Transverse colon (tissue), 4 donors: ENCODE measurements at regions not wholly inside any gene's neighbourhood (a gene's known extent, or its start where the extent isn't known, plus 50 kb on each side); places are given as distances from the start of the nearest gene placed in this dataset.

Source experiments
- DNase-seq: peaks from one replicate; pipeline ENCODE4 v3.0.0-alpha.2; 2019
- H3K27ac ChIP-seq, 4 donors: fragments of 200-600 bp; sonication (generic); 2 replicates each; pipeline ENCODE4 v1.5.1; 2016 to 2018; ENCODE audit warnings: inconsistent platforms in 4 of 4
- H3K27me3 ChIP-seq: fragments of 200-600 bp; sonication (generic); 2 replicates; pipeline ENCODE4 v1.5.1; 2017; ENCODE audit warnings: inconsistent platforms
- H3K36me3 ChIP-seq, 4 donors: fragments of 200-600 bp; sonication (generic); 2 replicates each; pipeline ENCODE4 v1.5.1; 2017 to 2019; ENCODE audit warnings: inconsistent platforms in 4 of 4
- H3K4me1 ChIP-seq, 4 donors: fragments of 200-600 bp; sonication (generic); 2 replicates each; pipeline ENCODE4 v1.5.1; 2017 to 2020; ENCODE audit warnings: inconsistent platforms in 4 of 4
- H3K4me3 ChIP-seq, 4 donors: fragments of 200-600 bp; sonication (generic); 1 replicate in 1 of 4; 2 replicates in 3 of 4; pipeline versions ENCODE4 v1.5.1 to v1.6.1; 2017 to 2019; ENCODE audit warnings: inconsistent platforms in 4 of 4
- H3K9me3 ChIP-seq, 2 donors: fragments of 200-600 bp; sonication (generic); 2 replicates each; pipeline ENCODE4 v1.5.1; 2017 to 2019; ENCODE audit warnings: inconsistent platforms in 2 of 2
- EP300 ChIP-seq: sonication (generic); formaldehyde crosslinking; IDR thresholded peaks from one replicate; pipeline ENCODE4 v1.6.1; 2017; ENCODE audit warnings: antibody characterized with exemption, low read depth
- POLR2A ChIP-seq: fragments of 450-650 bp; IDR thresholded peaks from one replicate; pipeline ENCODE4 v1.6.1; 2016; ENCODE audit warnings: antibody characterized with exemption, mild to moderate bottlenecking, moderate library complexity
- POLR2AphosphoS5 ChIP-seq, 3 donors: sonication (generic); formaldehyde crosslinking; IDR thresholded peaks; one replicate each; pipeline ENCODE4 v1.6.1; 2016; ENCODE audit warnings: antibody characterized with exemption in 3 of 3
- WGBS, 2 donors: methylation state at CpG; one replicate each; pipeline ENCODE4 v1.1.5; 2018; ENCODE audit warnings: low coverage in 1 of 2; 5-methylcytosine and 5-hydroxymethylcytosine counted together
- in situ Hi-C, 4 donors: fragments of 200-750 bp; cut with MboI; loops; one replicate each; pipeline versions ENCODE4 v1.15.0 to v1.15.1; 2017; ENCODE audit warnings: low sequenced_read_pairs in 3 of 4, low pct_ligation_motif_present in 1 of 4, low pct_unique_long_range_greater_than_20kb in 1 of 4
- intact Hi-C: fragments of 100-400 bp; cut with DNase I; formaldehyde crosslinking; loops from one replicate; pipeline ENCODE4 v1.15.1; 2023; ENCODE audit warnings: low total_unique reads
- TF ChIP-seq, protein P1 (sequence below), 5 experiments: fragments of 200-600 bp in 3 of 5; fragments of 450-650 bp in 2 of 5; sonication (generic) in 3 of 5; IDR thresholded peaks; 1 replicate in 2 of 5; 2 replicates in 3 of 5; pipeline ENCODE4 v1.5.1; 2016 to 2017; ENCODE audit warnings: antibody characterized with exemption in 5 of 5, inconsistent platforms in 3 of 5, mild to moderate bottlenecking in 2 of 5, moderate library complexity in 1 of 5

DNA sequence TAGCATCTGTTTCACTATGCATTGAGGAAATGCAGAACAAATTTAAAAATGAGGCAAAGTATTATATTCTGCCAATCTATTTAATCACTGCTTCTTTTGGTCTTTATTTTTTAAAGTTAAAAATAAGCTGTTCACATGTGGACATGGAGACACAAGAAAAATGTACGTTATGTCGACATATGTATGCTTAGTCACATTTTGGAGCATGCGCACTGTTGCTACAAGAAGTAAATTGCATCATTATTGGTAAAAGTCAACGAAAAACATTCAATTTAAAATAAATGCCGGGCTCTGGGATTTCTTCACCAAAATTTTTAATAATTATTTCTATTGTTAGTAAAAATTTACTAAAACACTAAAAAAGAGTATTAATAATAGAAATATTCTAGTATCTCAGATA lies 876.3 kb upstream of the CTNND2 start:
- Histone ChIP-seq H3K27ac (no peak overlapping the region), H3K9me3 (no peaks in the 10 kb centered on the region), H3K36me3 (no peaks in the 10 kb centered on the region), H3K27me3 (no peaks in the 10 kb centered on the region), H3K4me1 (no peaks in the 10 kb centered on the region), H3K4me3 (no peak overlapping the region)
- intact Hi-C loops (no loop called here), in situ Hi-C loops (no loop called here)
- DNase-seq = no peak
- TF ChIP-seq POLR2AphosphoS5 (IDR thresholded peaks at IDR 0.05) (no peak), POLR2A (no peak), EP300 (no peak)
- TF ChIP-seq, protein P1, sequence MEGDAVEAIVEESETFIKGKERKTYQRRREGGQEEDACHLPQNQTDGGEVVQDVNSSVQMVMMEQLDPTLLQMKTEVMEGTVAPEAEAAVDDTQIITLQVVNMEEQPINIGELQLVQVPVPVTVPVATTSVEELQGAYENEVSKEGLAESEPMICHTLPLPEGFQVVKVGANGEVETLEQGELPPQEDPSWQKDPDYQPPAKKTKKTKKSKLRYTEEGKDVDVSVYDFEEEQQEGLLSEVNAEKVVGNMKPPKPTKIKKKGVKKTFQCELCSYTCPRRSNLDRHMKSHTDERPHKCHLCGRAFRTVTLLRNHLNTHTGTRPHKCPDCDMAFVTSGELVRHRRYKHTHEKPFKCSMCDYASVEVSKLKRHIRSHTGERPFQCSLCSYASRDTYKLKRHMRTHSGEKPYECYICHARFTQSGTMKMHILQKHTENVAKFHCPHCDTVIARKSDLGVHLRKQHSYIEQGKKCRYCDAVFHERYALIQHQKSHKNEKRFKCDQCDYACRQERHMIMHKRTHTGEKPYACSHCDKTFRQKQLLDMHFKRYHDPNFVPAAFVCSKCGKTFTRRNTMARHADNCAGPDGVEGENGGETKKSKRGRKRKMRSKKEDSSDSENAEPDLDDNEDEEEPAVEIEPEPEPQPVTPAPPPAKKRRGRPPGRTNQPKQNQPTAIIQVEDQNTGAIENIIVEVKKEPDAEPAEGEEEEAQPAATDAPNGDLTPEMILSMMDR (IDR thresholded peaks at IDR 0.05) = no peak
- WGBS, 2 donors = 76 to 83% methylated on average over 5 of the region's 5 CpGs

DNA sequence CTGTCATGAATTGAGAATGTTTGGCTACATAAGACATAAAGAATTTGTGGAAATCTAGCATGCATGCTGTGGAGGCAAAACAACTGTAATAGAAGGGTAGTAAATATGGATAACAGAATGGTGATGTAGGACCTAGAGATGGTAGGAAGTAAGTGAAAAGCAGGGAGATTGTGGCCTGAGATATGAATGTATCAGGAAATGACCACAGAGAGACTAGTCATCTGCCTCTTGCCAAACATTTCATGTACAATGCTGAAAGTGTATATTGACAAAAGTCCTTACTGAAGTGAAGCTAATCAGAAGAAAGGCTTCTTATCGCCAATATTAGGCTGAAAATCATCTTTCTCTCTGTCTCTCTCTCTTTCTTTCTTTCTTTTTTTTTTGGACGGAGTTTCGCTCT lies 873.1 kb upstream of the CTNND2 start:
- TF ChIP-seq, protein P1 (IDR thresholded peaks at IDR 0.05) = no peak
- no peak for TF ChIP-seq EP300
- TF ChIP-seq POLR2AphosphoS5 (IDR thresholded peaks at IDR 0.05) = no peak
- no peak for TF ChIP-seq POLR2A
- no peaks in the 10 kb centered on the region for H3K36me3 ChIP-seq
- H3K27ac ChIP-seq = no peak overlapping the region
- intact Hi-C loops = no loop called here
- WGBS, 2 donors = 82 to 89% methylated on average over 3 of the region's 3 CpGs
- no peak for DNase-seq
- H3K9me3 ChIP-seq = no peaks in the 10 kb centered on the region
- H3K4me3 ChIP-seq = no peak overlapping the region
- no peaks in the 10 kb centered on the region for H3K27me3 ChIP-seq
- H3K4me1 ChIP-seq = no peaks in the 10 kb centered on the region
- in situ Hi-C loops = no loop called here

DNA sequence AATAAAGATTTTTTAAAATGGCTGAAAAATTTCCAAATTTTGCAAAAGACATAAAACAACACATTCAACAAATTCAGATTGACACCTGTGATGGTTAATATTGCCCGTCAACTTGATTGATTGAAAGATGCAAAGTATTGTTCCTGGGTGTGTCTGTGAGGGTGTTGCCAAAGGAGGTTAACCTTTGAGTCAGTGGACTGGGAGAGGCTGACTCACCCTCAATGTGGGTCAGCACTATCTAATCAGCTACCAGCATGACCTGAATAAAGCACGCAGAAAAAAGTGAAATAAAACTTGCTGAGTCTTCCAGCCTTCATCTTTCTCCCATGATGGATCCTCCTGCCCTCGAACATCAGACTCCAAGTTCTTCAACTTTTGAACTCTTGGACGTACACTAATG lies 868.0 kb upstream of the CTNND2 start:
- Histone ChIP-seq H3K4me1 (no peaks in the 10 kb centered on the region), H3K27me3 (no peaks in the 10 kb centered on the region), H3K4me3 (no peak overlapping the region), H3K36me3 (no peaks in the 10 kb centered on the region), H3K9me3 (no peaks in the 10 kb centered on the region), H3K27ac (no peak overlapping the region)
- no peak for TF ChIP-seq EP300
- TF ChIP-seq, protein P1 (IDR thresholded peaks at IDR 0.05) = no peak
- TF ChIP-seq POLR2AphosphoS5 (IDR thresholded peaks at IDR 0.05) = no peak
- no peak for TF ChIP-seq POLR2A
- DNase-seq = no peak
- WGBS, 2 donors = 78 to 91% methylated on average over 3 to 4 of the region's 4 CpGs
- intact Hi-C loops = no loop called here
- in situ Hi-C loops = no loop called here

DNA sequence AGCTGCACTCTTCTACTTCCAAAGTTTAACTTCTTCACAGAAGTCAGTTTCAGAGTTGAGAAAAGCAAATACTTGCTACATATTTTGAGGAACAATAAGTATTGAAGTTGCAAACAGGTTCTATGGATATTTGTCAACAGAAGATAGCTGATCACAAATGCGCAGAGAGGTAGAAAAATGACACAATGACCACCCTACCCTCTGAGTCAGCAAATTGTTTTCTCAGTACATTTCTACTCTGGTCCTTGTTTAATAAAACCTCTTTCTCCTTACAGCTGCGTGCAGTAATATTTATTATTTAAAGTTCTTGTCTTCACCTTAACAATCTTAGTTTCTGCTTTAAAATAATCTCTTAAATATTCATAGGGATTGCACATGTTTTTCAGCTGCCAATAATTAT lies 855.1 kb upstream of the CTNND2 start:
- in situ Hi-C loops (no loop called here), intact Hi-C loops (no loop called here)
- DNase-seq = no peak
- 77 to 83% methylated on average over 2 of the region's 2 CpGs for WGBS, 2 donors
- Histone ChIP-seq H3K9me3 (peaks cover 0 to 3% of the 10 kb centered on the region in 2 donors), H3K36me3 (no peaks in the 10 kb centered on the region), H3K4me1 (no peaks in the 10 kb centered on the region), H3K27ac (no peak overlapping the region), H3K4me3 (no peak overlapping the region), H3K27me3 (no peaks in the 10 kb centered on the region)
- TF ChIP-seq POLR2A (no peak), EP300 (no peak), POLR2AphosphoS5 (IDR thresholded peaks at IDR 0.05) (no peak)
- TF ChIP-seq, protein P1 (IDR thresholded peaks at IDR 0.05) = no peak
